GM10266 (cell line): ENCODE measurements at regions not wholly inside any gene's neighbourhood (a gene's known extent, or its start where the extent isn't known, plus 50 kb on each side); places are given as distances from the start of the nearest gene placed in this dataset.

Source experiments
- DNase-seq: peaks from one replicate; pipeline ENCODE4 v3.0.0; 2012; ENCODE audit errors: extremely low spot score
- CTCF ChIP-seq: IDR thresholded peaks from 2 replicates; pipeline ENCODE4 v1.5.1; 2012; ENCODE audit warnings: mild to moderate bottlenecking, low read depth; ENCODE audit not compliant: control insufficient read depth, insufficient read depth; ENCODE audit errors: missing control alignments

GRCh38 chr10:90577569-90577968 is 280.3 kb downstream of the HTR7 start:
- TF ChIP-seq CTCF, result no peak
- DNase-seq, result no peak

GRCh38 chr10:90579602-90580242 is 278.1 kb downstream of the HTR7 start:
- no peak for DNase-seq

GRCh38 chr10:90583416-90583815 is 274.4 kb downstream of the HTR7 start:
- TF ChIP-seq CTCF, result no peak
- no peak for DNase-seq

More at GRCh38 chr10:90579602-90580242, 278.1 kb downstream of the HTR7 start:
- TF ChIP-seq CTCF, result no peak

GRCh38 chr10:90587081-90587491 is 270.8 kb downstream of the HTR7 start:
- DNase-seq, result no peak
- no peak for TF ChIP-seq CTCF

- TF ChIP-seq CTCF, result no peak
- DNase-seq, result no peak
Observed at GRCh38 chr10:90587561-90587960, 270.3 kb downstream of the HTR7 start.

GRCh38 chr10:90588222-90588621 is 269.6 kb downstream of the HTR7 start:
- no peak for DNase-seq
- no peak for TF ChIP-seq CTCF

- DNase-seq, result no peak
- TF ChIP-seq CTCF, result no peak
Observed at GRCh38 chr10:90589825-90590224, 268.0 kb downstream of the HTR7 start.
